ENCODE measurements at regions not wholly inside any gene's neighbourhood (a gene's known extent, or its start where the extent isn't known, plus 50 kb on each side); places are given as distances from the start of the nearest gene placed in this dataset.

GRCh38 chr3:72123908-72124441, 339.0 kb upstream of the PROK2 start:
- TF ChIP-seq EP300 (IDR thresholded peaks at IDR 0.05) (no peak), POLR2A (IDR thresholded peaks at IDR 0.05; ENCODE audit: low read depth) (no peak), CTCF (IDR thresholded peaks at IDR 0.05) (no peak), POLR2AphosphoS5 (IDR thresholded peaks at IDR 0.05) (peak; percentile 62 to 68)

Measured in esophagus muscularis mucosa (tissue), 4 donors.